ENCODE measurements at regions not wholly inside any gene's neighbourhood (a gene's known extent, or its start where the extent isn't known, plus 50 kb on each side); places are given as distances from the start of the nearest gene placed in this dataset.

DNA sequence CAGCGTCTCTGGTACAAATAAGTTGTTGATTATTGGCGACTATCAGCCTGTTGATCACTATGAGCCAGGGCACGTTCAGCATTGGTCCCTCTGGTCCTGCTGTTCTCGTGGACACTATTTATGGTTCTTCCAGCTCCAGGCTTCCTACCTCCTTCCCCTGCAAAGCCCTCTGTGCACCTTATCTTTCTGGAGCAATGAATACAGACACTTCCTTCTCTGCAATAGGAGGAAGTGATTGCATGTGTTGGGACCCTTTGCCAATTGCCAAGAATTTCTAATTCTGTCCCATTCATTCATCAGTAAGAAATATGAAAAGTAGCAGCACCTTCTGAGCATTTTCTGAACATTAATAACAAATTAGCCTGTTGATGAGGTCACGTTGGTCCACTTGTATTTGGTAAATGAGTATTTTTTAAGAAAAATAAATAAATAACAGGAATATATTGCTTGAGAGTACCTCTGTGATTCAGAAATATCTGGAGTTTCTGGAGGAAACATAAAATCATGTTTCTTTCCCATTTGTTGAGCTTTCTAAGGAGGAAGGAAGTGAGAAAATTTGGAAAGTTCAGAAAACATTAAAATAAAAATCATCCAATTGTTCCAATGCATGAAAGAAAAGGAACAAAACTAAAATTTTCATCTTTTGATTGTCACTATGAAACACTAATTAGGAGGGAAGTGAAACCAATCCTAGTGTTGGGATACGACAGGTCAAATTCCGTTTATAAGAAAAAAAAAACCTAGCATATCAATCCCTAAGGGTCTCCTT, 259.1 kb upstream of the KLF6 start (continued):
- TF ChIP-seq ZNF532 (CRISPR knock-in tag; IDR thresholded peaks at IDR 0.05; ENCODE audit: borderline replicate concordance) = no peak
- TF ChIP-seq HMGXB4 (CRISPR knock-in tag; IDR thresholded peaks at IDR 0.05) = no peak
- TF ChIP-seq, protein P1, sequence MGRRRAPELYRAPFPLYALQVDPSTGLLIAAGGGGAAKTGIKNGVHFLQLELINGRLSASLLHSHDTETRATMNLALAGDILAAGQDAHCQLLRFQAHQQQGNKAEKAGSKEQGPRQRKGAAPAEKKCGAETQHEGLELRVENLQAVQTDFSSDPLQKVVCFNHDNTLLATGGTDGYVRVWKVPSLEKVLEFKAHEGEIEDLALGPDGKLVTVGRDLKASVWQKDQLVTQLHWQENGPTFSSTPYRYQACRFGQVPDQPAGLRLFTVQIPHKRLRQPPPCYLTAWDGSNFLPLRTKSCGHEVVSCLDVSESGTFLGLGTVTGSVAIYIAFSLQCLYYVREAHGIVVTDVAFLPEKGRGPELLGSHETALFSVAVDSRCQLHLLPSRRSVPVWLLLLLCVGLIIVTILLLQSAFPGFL (CRISPR knock-in tag; IDR thresholded peaks at IDR 0.05; ENCODE audit: borderline replicate concordance) = no peak
- no peak for TF ChIP-seq ZNF219 (CRISPR knock-in tag; IDR thresholded peaks at IDR 0.05; ENCODE audit: borderline replicate concordance)
- no peak for TF ChIP-seq SMAD3 (CRISPR knock-in tag; IDR thresholded peaks at IDR 0.05; ENCODE audit: borderline replicate concordance)

- ATAC-seq = no peak
- CTCF ChIA-PET = no interaction called here
- TF ChIP-seq ZNF121 (CRISPR knock-in tag; IDR thresholded peaks at IDR 0.05) (no peak), IRF2 (CRISPR knock-in tag; IDR thresholded peaks at IDR 0.05; ENCODE audit: borderline replicate concordance, low read depth) (no peak), SMAD4 (CRISPR knock-in tag; IDR thresholded peaks at IDR 0.05) (no peak), ESRRA (CRISPR knock-in tag; IDR thresholded peaks at IDR 0.05; ENCODE audit: borderline replicate concordance) (no peak), CTCF (IDR thresholded peaks at IDR 0.05) (no peak), IRF1 (CRISPR knock-in tag; IDR thresholded peaks at IDR 0.05) (no peak), RORB (CRISPR knock-in tag; IDR thresholded peaks at IDR 0.05) (no peak), TEAD4 (CRISPR knock-in tag; IDR thresholded peaks at IDR 0.05) (no peak), FOXP4 (CRISPR knock-in tag; IDR thresholded peaks at IDR 0.05) (no peak), NFE2L1 (CRISPR knock-in tag; IDR thresholded peaks at IDR 0.05) (no peak)
- TF ChIP-seq, protein P2, sequence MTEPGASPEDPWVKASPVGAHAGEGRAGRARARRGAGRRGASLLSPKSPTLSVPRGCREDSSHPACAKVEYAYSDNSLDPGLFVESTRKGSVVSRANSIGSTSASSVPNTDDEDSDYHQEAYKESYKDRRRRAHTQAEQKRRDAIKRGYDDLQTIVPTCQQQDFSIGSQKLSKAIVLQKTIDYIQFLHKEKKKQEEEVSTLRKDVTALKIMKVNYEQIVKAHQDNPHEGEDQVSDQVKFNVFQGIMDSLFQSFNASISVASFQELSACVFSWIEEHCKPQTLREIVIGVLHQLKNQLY (CRISPR knock-in tag; IDR thresholded peaks at IDR 0.05) = no peak
- TF ChIP-seq, protein P3, sequence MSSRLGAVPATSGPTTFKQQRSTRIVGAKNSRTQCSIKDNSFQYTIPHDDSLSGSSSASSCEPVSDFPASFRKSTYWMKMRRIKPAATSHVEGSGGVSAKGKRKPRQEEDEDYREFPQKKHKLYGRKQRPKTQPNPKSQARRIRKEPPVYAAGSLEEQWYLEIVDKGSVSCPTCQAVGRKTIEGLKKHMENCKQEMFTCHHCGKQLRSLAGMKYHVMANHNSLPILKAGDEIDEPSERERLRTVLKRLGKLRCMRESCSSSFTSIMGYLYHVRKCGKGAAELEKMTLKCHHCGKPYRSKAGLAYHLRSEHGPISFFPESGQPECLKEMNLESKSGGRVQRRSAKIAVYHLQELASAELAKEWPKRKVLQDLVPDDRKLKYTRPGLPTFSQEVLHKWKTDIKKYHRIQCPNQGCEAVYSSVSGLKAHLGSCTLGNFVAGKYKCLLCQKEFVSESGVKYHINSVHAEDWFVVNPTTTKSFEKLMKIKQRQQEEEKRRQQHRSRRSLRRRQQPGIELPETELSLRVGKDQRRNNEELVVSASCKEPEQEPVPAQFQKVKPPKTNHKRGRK (CRISPR knock-in tag; IDR thresholded peaks at IDR 0.05; ENCODE audit: borderline replicate concordance) = no peak
- TF ChIP-seq, protein P4, sequence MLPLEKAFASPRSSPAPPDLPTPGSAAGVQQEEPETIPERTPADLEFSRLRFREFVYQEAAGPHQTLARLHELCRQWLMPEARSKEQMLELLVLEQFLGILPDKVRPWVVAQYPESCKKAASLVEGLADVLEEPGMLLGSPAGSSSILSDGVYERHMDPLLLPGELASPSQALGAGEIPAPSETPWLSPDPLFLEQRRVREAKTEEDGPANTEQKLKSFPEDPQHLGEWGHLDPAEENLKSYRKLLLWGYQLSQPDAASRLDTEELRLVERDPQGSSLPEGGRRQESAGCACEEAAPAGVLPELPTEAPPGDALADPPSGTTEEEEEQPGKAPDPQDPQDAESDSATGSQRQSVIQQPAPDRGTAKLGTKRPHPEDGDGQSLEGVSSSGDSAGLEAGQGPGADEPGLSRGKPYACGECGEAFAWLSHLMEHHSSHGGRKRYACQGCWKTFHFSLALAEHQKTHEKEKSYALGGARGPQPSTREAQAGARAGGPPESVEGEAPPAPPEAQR (CRISPR knock-in tag; IDR thresholded peaks at IDR 0.05) = no peak
Observed at GRCh38 chr10:4041635-4042034, 256.6 kb upstream of the KLF6 start.

More at GRCh38 chr10:4041635-4042034, 256.6 kb upstream of the KLF6 start:
- no peak for DNase-seq (ENCODE audit: low spot score)
- Mint-ChIP-seq H3K27me3 (ENCODE audit: low read depth) (no peaks in the 10 kb centered on the region), H3K4me1 (no peaks in the 10 kb centered on the region), H3K36me3 (peaks cover 24% of the 10 kb centered on the region), H3K9me3 (peaks cover 31% of the 10 kb centered on the region), H3K27ac (no peak overlapping the region), H3K4me3 (no peak overlapping the region)
- POLR2A ChIA-PET = no interaction called here
